T-helper 9 cell (primary cell): ENCODE measurements at regions not wholly inside any gene's neighbourhood (a gene's known extent, or its start where the extent isn't known, plus 50 kb on each side); places are given as distances from the start of the nearest gene placed in this dataset.

Source experiments
- DNase-seq: peaks from one replicate; pipeline ENCODE4 v3.0.0-alpha.2; 2020

DNA sequence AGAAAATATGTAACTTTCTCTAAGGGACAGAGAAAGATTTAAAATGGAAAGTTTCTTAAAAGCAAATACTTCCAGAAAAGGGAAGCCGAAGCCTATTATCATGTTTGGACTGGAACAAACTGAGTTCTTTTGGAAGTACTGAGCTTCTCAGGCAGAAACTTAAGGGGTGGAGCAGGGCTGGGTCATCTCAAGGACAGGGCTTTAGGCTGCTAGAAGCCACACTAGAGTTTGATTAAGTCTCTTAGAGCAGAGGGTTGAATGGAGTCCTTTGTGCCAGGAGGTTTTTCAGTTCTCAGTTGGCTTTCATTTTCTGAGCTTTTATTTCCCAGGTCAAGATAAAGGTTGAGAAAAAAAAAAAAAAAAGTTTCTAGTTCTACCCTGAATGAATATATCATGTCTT lies 432.7 kb downstream of the SLITRK5 start:
- DNase-seq = no peak

DNA sequence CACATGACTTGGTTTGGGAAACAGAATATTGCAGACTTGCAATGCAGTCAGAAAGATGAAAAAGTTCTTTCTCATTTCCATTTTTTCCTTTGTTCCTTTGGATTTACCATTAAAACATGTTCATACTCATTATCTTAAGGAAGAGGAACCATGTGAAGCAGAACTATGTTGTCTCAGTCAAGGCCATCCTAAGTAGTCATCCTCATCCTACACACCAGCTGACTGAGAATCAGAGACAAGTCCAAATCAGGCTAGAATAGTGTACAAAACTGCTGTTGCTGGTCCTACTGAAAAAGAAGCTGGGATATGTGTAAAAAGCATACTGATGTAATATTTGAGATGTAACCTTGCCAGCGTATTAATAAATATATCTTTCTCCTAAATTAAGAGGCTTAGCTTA lies 433.4 kb downstream of the SLITRK5 start:
- no peak for DNase-seq

- no peak for DNase-seq
Observed at GRCh38 chr13:88107570-88107969, 436.4 kb downstream of the SLITRK5 start.

DNA sequence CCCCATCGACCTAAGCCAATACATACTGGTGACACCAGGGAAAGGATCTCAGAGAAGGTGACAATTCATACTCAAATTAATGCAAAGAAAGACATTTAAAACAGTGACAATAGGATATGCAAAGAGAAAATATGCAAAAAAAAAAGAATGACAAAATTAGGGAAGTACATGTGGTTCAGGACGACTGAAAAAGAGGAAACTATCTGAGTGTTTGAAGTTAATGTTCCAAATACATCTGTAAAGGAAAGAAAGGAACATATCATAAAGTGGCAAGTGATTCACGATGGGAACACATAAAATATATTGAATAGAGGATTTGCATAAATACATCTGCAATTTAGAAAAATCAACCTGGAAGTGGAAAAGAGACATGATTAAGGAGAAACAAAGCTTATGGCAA lies 441.4 kb downstream of the SLITRK5 start:
- no peak for DNase-seq

- DNase-seq = no peak
Observed at GRCh38 chr13:88115976-88116375, 444.8 kb downstream of the SLITRK5 start.

- DNase-seq = no peak
Observed at GRCh38 chr13:88118952-88119351, 447.8 kb downstream of the SLITRK5 start.

GRCh38 chr13:88124142-88124541 lies 453.0 kb downstream of the SLITRK5 start:
- no peak for DNase-seq

- no peak for DNase-seq
Observed at GRCh38 chr13:88125055-88125454, 453.9 kb downstream of the SLITRK5 start.

DNA sequence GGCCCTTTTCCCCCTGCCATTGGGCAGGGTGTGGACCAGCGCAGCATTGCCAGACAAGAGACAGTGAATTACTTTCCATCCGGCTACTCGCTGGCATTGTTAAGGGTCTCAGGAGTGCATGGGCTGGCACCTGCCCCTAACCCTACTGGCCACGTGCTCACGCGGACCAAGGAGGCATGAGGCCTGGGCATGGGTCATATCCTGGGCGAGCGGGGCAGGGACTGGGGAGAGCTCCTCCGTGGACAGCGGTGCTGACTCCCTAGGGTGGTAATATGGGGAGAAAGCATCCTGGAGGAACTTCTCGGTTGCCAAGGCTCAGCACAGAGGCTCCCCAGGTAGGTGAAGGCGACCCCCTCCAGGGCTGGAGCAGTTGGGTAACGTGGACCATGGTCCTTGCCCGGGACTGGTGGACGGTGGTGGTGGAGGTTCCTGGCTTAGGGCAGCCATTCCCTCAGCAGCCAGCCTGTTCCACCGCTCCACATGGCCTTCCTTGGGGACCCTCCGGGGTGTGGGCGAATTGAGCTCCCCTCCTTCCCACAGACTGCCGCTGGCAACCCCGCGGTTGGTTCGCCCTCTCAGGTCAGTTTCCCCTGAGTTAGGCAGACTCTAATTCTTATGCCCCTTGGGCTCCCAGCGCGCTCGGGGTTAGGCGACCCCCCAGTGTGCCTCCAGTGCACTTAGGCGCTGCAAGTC lies 465.1 kb downstream of the SLITRK5 start:
- DNase-seq = no peak

- no peak for DNase-seq
Observed at GRCh38 chr13:88142653-88143052, 471.5 kb downstream of the SLITRK5 start.

DNA sequence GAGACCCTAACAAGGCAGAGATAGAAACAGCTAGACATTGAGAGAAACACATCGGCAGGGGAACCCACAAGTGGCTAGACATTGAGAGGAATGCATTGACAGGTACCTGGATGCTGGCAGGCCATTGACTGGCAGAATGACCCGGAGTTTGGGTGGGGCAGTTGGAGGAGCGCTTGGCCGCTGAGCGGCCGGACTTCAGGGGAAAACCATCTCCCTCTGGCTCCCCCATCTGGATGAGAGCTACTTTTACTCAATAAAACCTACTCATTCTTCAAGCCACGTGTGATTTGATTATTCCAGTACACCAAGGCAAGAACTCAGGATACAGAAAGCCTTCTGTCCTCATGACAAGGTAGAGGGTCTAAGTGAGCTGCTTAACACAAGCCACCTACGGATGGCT lies 473.4 kb downstream of the SLITRK5 start:
- no peak for DNase-seq

GRCh38 chr13:88153353-88153752 lies 482.2 kb downstream of the SLITRK5 start:
- no peak for DNase-seq

DNA sequence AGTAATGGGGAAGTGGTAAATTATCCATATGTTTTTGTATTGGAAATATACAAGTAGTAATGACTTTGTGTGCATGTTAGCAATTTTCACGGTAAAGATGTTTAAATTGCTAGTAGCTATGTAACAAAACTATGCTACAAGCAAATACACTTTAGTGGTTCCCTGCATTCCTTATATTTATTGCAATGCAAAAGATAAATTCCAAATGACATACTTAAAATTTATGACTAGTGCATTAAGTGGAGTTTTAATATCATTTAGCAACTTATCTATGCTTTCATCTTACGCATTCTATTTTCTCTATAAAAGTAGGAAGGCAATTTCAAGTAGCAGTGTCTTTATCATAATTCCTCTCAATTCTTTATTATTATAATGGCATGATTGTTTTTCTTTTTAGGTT lies 482.8 kb downstream of the SLITRK5 start:
- no peak for DNase-seq

DNA sequence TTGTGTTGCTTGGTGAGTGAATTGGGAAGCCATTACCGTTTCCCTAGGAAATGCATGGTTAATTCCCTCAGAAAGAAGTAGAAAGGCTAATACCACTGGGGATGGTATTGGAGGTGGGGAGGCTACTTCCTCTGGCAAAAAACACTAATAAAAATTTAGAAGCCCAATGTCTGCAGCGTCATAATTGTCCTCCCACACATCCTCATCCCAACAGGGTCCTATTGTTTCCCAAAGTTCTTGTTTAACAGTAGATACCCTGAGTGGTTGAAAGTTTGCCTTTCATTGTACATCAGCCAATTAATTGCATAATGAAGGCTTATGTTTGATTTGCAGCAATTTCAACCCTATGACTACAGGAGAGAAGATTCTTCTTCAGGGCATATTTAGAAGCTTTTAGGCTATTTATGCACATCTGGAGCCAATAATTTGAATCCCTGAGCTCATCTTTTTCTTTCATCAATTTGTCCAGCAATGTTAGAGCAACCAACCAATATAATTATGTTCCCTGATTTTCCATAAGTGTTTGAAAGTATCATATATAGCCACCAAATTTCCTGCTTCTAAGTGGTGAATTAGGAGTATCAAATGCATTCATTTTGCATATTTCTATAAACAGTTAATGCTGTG lies 491.0 kb downstream of the SLITRK5 start:
- DNase-seq = no peak

DNA sequence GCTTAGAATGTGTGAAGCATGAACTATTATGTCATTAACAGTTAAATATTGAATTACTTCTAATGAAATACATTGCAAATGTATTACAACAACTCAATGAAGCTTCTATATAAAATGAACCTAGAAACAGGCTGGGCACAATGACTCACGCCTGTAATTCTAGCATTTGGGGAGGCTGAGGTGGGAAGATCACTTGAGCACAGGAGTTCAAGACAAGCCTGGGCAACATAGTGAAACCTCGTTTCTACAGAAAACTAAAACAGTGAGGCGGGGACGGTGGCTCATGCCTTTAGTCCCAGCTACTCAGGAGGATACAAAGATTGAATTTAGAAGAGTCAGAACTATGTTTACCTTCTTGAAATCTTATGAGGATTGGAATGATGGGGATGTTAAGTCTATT lies 505.1 kb downstream of the SLITRK5 start:
- no peak for DNase-seq

GRCh38 chr13:88183440-88183839 lies 512.3 kb downstream of the SLITRK5 start:
- DNase-seq = no peak

- no peak for DNase-seq
Observed at GRCh38 chr13:88188986-88189385, 517.8 kb downstream of the SLITRK5 start.

DNA sequence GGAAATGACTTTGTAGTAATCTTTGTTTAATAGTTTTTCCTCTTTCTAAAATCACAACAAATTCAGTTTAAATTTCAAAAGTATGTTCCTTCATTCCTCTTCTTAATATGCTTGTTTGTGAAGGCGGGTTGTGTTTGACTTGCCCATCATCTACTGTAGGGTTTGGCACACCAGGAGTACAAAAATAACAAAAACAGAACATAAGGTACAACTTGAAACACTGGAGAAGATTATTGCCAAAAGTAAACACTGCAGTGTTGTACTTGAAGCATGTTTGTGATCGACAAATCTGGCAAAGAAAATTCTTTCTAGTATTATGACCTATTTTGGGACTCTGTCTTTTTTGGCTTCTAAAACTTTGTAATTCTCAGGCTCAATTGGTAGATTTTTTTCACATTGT lies 518.6 kb downstream of the SLITRK5 start:
- no peak for DNase-seq

DNA sequence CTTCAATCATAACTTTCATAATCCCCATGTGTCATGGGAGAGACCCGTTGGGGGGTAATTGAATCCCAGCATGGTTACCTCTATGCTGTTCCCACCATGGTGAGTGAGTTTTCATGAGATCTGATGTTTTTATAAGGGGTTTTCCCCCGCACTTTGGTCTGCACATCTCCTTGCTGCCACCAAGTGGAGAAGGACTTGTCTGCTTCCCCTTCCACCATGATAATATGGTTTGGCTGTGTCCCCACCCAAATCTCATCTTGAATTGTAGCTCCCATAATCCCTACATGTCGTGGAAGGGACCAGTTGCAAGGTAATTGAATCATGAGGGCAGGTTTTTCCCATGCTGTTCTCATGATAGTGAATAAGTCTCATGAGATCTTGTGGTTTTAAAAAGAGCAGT lies 524.9 kb downstream of the SLITRK5 start:
- DNase-seq = no peak

DNA sequence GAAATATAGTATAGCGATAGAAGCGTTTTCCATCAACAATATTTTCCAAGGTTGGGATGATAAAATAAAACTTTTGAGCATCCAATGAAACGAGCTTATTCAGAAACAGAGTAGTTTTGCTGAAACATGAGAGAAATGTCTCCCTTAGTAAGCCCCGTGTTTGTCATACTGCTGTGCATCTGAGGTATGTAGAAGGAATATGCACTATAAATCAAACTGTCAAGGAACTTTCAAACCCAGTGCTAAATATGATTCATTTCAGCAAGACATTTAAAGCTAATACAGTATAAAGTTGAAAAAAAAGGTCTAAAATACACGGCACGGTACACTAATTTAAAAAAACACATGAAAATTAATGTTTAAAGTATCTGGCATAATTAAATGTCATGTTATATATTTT lies 546.2 kb downstream of the SLITRK5 start:
- DNase-seq = no peak

DNA sequence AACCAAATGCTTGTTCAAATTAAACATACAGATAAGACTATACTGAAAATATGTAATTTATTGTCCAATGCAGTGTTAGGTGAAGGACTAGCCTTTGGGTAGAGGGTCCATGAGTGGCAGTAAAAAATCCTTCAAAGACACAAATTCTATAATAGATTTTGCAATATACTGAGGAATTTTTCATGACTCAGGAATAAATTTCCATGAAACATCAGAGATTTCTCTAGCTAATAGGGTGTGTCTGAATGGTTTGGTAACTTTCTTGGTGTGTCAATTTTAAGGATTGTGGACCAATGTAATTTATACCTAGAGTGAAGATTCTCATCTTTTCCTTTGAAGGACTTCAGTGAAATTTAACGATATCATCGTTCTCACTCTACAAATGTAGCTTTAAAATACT lies 546.7 kb downstream of the SLITRK5 start:
- no peak for DNase-seq

- no peak for DNase-seq
Observed at GRCh38 chr13:88223958-88224357, 552.8 kb downstream of the SLITRK5 start.

DNA sequence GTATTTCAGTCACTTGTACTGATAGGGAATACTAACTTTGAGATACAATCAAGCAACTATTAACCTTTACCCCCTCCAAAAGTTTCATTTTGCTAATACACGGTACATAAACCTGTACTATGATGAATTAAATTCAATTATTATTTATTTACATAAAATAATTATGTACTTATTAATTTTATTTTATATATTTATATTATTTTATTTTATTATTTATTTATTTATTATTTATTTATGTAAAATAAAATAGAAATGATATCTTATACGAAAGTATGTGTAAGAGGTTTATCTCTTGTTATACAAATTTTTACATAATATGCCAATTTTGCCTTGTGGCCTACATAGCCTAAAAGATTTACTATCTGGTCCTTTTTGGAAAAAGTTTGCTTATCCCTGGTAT lies 564.3 kb downstream of the SLITRK5 start:
- DNase-seq = no peak

- no peak for DNase-seq
Observed at GRCh38 chr13:88246239-88246638, 575.1 kb downstream of the SLITRK5 start.

- no peak for DNase-seq
Observed at GRCh38 chr13:88248393-88248792, 577.2 kb downstream of the SLITRK5 start.
